HL-60 (cell line): ENCODE measurements at regions not wholly inside any gene's neighbourhood (a gene's known extent, or its start where the extent isn't known, plus 50 kb on each side); places are given as distances from the start of the nearest gene placed in this dataset.

Experiments used
- DNase-seq, 2 experiments: peaks; one replicate each; pipeline ENCODE4 v3.0.0-alpha.2; 2010 to 2020; ENCODE audit warnings: low read depth in 1 of 2, low spot score in 1 of 2
- H3K27ac ChIP-seq: fragments of 250-450 bp; sonication (Bioruptor Pico); replicated peaks from 2 replicates; pipeline ENCODE4 v1.5.1; 2020; ENCODE audit warnings: mild to moderate bottlenecking, moderate library complexity
- H3K27me3 ChIP-seq: fragments of 250-450 bp; sonication (Bioruptor Pico); 2 replicates; pipeline ENCODE4 v1.5.1; 2021; ENCODE audit warnings: mild to moderate bottlenecking, moderate library complexity; ENCODE audit not compliant: insufficient read depth, poor library complexity, severe bottlenecking
- H3K4me3 ChIP-seq: replicated peaks from 2 replicates; pipeline ENCODE4 v1.5.1; 2011; ENCODE audit warnings: mild to moderate bottlenecking, control low read depth, low read length; ENCODE audit not compliant: insufficient read depth
- GABPA ChIP-seq: IDR thresholded peaks from 2 replicates; pipeline ENCODE4 v1.6.1; 2012; ENCODE audit warnings: low read depth
- POLR2AphosphoS5 ChIP-seq: IDR thresholded peaks from 2 replicates; pipeline ENCODE4 v1.6.1; 2012; ENCODE audit warnings: low read depth
- SPI1 ChIP-seq: IDR thresholded peaks from 2 replicates; pipeline ENCODE4 v1.6.1; 2012; ENCODE audit warnings: low read depth, mild to moderate bottlenecking, borderline replicate concordance
- TF ChIP-seq, protein P1 (sequence below): IDR thresholded peaks from 2 replicates; pipeline ENCODE4 v1.6.1; 2012; ENCODE audit warnings: low read depth; ENCODE audit not compliant: insufficient replicate concordance
- TF ChIP-seq, protein P2 (sequence below): IDR thresholded peaks from one replicate; pipeline ENCODE4 v1.5.1; 2011; ENCODE audit warnings: low read length, control low read depth, inconsistent platforms; ENCODE audit not compliant: insufficient read depth

DNA sequence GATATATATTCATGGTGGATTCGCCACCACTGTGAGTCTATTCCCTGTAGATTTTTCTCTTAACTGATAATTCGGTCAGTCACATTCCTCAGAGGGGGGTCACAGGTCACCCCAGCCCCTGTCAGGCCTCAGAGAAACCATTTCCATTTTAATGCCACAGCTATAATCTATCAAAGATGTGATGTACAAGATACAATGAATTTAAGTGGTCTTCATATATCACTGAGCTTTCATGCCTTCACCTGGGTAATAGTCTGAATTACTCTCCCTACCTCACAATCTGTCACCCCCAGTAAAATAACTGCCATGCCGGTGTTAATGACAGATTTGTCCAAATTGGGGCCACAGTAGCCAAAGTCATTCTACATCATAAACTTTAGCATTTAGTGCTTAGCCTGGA, 64.7 kb downstream of the NKX6-1 start:
- no peak for DNase-seq
- Histone ChIP-seq H3K27me3 (peaks cover 4% of the 10 kb centered on the region), H3K27ac (no peak overlapping the region), H3K4me3 (no peak overlapping the region)
- TF ChIP-seq, protein P1, sequence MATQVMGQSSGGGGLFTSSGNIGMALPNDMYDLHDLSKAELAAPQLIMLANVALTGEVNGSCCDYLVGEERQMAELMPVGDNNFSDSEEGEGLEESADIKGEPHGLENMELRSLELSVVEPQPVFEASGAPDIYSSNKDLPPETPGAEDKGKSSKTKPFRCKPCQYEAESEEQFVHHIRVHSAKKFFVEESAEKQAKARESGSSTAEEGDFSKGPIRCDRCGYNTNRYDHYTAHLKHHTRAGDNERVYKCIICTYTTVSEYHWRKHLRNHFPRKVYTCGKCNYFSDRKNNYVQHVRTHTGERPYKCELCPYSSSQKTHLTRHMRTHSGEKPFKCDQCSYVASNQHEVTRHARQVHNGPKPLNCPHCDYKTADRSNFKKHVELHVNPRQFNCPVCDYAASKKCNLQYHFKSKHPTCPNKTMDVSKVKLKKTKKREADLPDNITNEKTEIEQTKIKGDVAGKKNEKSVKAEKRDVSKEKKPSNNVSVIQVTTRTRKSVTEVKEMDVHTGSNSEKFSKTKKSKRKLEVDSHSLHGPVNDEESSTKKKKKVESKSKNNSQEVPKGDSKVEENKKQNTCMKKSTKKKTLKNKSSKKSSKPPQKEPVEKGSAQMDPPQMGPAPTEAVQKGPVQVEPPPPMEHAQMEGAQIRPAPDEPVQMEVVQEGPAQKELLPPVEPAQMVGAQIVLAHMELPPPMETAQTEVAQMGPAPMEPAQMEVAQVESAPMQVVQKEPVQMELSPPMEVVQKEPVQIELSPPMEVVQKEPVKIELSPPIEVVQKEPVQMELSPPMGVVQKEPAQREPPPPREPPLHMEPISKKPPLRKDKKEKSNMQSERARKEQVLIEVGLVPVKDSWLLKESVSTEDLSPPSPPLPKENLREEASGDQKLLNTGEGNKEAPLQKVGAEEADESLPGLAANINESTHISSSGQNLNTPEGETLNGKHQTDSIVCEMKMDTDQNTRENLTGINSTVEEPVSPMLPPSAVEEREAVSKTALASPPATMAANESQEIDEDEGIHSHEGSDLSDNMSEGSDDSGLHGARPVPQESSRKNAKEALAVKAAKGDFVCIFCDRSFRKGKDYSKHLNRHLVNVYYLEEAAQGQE, result no peak
- TF ChIP-seq, protein P2, sequence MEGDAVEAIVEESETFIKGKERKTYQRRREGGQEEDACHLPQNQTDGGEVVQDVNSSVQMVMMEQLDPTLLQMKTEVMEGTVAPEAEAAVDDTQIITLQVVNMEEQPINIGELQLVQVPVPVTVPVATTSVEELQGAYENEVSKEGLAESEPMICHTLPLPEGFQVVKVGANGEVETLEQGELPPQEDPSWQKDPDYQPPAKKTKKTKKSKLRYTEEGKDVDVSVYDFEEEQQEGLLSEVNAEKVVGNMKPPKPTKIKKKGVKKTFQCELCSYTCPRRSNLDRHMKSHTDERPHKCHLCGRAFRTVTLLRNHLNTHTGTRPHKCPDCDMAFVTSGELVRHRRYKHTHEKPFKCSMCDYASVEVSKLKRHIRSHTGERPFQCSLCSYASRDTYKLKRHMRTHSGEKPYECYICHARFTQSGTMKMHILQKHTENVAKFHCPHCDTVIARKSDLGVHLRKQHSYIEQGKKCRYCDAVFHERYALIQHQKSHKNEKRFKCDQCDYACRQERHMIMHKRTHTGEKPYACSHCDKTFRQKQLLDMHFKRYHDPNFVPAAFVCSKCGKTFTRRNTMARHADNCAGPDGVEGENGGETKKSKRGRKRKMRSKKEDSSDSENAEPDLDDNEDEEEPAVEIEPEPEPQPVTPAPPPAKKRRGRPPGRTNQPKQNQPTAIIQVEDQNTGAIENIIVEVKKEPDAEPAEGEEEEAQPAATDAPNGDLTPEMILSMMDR, result no peak
- TF ChIP-seq GABPA (no peak), SPI1 (no peak), POLR2AphosphoS5 (no peak)

DNA sequence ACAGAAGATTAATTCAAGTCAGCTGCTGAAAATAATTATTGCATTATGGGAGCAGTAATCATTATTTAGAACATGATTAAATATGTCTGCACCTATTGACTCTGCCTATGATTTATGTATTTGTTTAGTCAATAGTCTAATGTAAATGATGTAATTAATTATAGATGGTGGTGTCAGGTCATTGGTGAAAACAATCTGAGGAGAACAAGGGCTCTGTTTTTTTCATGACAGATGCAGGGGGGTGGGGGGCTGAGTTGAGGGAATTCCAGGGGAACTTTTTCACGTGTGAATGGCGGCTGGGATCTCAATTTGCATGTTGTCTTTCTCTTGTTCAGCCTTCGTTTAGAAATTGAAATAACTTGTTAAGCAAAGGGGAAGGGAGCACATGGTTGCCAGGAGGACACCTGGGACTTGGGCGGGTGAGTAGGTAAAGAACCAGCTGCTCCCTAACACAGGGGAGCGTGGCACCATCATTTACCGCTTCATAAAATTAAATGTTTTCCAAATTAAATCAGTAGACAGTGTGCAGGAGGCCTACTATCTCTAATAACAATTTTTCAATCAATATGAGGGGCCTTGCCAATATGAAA, 65.4 kb downstream of the NKX6-1 start:
- Histone ChIP-seq H3K27me3 (peaks cover 2% of the 10 kb centered on the region), H3K27ac (no peak overlapping the region), H3K4me3 (no peak overlapping the region)
- DNase-seq, result no peak
- TF ChIP-seq, protein P1, result no peak
- TF ChIP-seq, protein P2, result no peak
- no peak for TF ChIP-seq POLR2AphosphoS5
- no peak for TF ChIP-seq GABPA
- TF ChIP-seq SPI1, result no peak

DNA sequence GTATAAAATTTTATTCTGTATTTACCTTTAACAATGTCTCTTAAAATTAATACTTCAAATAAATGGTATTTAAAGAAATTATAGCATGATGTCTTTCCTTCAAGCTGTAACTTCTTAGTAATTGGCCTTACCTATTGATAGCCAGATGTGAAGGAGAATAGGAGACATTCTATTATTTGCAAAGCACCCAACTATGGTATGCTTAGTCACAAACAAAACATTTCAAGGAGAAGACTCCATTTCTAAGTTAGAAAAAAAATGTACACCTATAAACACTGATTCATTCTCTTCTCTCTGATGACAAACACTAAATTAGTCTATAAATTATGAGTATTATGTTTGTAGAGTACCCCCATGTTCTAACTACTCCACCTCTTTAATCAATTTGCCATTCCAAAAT, 66.4 kb downstream of the NKX6-1 start:
- H3K4me3 ChIP-seq, result no peak overlapping the region
- DNase-seq, result no peak
- TF ChIP-seq GABPA (no peak), SPI1 (no peak), POLR2AphosphoS5 (no peak)
- TF ChIP-seq, protein P2, result no peak
- TF ChIP-seq, protein P1, result no peak
- no peaks in the 10 kb centered on the region for H3K27me3 ChIP-seq
- no peak overlapping the region for H3K27ac ChIP-seq
